WTC11 (cell line): ENCODE measurements at regions not wholly inside any gene's neighbourhood (a gene's known extent, or its start where the extent isn't known, plus 50 kb on each side); places are given as distances from the start of the nearest gene placed in this dataset.

Source experiments
- ATAC-seq: fragments of 200-7000 bp; cut with Tn5 transposase; 2 replicates; pipeline ENCODE4 v1.10.0; 2021; ENCODE audit warnings: mild to moderate bottlenecking, moderate library complexity
- CTCF ChIA-PET: fragments of 300-600 bp; sonication (Branson Sonifier 250); formaldehyde crosslinking; loops from one replicate; lab custom pipeline; 2021; ENCODE audit warnings: antibody characterized with exemption; lab: Charles Lee
- POLR2A ChIA-PET: fragments of 350-600 bp; sonication (Branson Sonifier 250); formaldehyde crosslinking; loops from one replicate; lab custom pipeline; 2021; ENCODE audit warnings: antibody characterized with exemption; lab: Charles Lee
- DNase-seq: peaks from one replicate; pipeline ENCODE4 v3.0.0; 2021; ENCODE audit warnings: low spot score
- H3K27ac Mint-ChIP-seq: 2 replicates; pipeline ENCODE4 v1.8.0; 2021; ENCODE audit warnings: mixed read lengths
- H3K27me3 Mint-ChIP-seq: 2 replicates; pipeline ENCODE4 v1.8.0; 2021; ENCODE audit warnings: low read depth, mild to moderate bottlenecking, moderate library complexity, mixed read lengths
- H3K36me3 Mint-ChIP-seq: 2 replicates; pipeline ENCODE4 v1.8.0; 2021; ENCODE audit warnings: mixed read lengths
- H3K4me1 Mint-ChIP-seq: 2 replicates; pipeline ENCODE4 v1.8.0; 2022; ENCODE audit warnings: mixed read lengths
- H3K4me3 Mint-ChIP-seq: 2 replicates; pipeline ENCODE4 v1.8.0; 2021; ENCODE audit warnings: mild to moderate bottlenecking, moderate library complexity, mixed read lengths
- H3K9me3 Mint-ChIP-seq: 2 replicates; pipeline ENCODE4 v1.8.0; 2021; ENCODE audit warnings: mixed read lengths
- ATF3 ChIP-seq: sonication (generic); formaldehyde crosslinking; conservative IDR thresholded peaks from 2 replicates; pipeline ENCODE4 v1.8.1; 2022; ENCODE audit warnings: mild to moderate bottlenecking, missing genetic modification reagents
- ATF6 ChIP-seq: sonication (generic); formaldehyde crosslinking; IDR thresholded peaks from 2 replicates; pipeline ENCODE4 v1.8.1; 2023; ENCODE audit warnings: mild to moderate bottlenecking, missing genetic modification reagents
- CTCF ChIP-seq: fragments of 200-600 bp; IDR thresholded peaks from 2 replicates; pipeline ENCODE4 v1.8.0; 2022; ENCODE audit warnings: antibody characterized with exemption
- EMX1 ChIP-seq: fragments of 250-450 bp; sonication (Bioruptor Pico); IDR thresholded peaks from 2 replicates; pipeline ENCODE4 v1.8.0; 2021; ENCODE audit warnings: mild to moderate bottlenecking
- ESRRA ChIP-seq: sonication (generic); formaldehyde crosslinking; IDR thresholded peaks from 2 replicates; pipeline ENCODE4 v1.8.1; 2022; ENCODE audit warnings: mild to moderate bottlenecking, missing genetic modification reagents, borderline replicate concordance
- ETV6 ChIP-seq: sonication (generic); formaldehyde crosslinking; IDR thresholded peaks from 2 replicates; pipeline ENCODE4 v1.8.1; 2022; ENCODE audit warnings: mild to moderate bottlenecking, missing genetic modification reagents
- FOXP1 ChIP-seq: sonication (generic); formaldehyde crosslinking; IDR thresholded peaks from 2 replicates; pipeline ENCODE4 v1.8.0; 2022; ENCODE audit warnings: missing genetic modification reagents, mild to moderate bottlenecking, moderate library complexity, borderline replicate concordance
- IRF2 ChIP-seq: sonication (generic); formaldehyde crosslinking; IDR thresholded peaks from 2 replicates; pipeline ENCODE4 v1.8.0; 2022; ENCODE audit warnings: low read depth, missing genetic modification reagents, borderline replicate concordance
- NFYB ChIP-seq: sonication (generic); formaldehyde crosslinking; conservative IDR thresholded peaks from 2 replicates; pipeline ENCODE4 v1.8.0; 2022; ENCODE audit warnings: low read depth, missing genetic modification reagents
- NR2C2 ChIP-seq: sonication (generic); formaldehyde crosslinking; IDR thresholded peaks from 2 replicates; pipeline ENCODE4 v1.8.0; 2022; ENCODE audit warnings: mild to moderate bottlenecking, missing genetic modification reagents
- RELA ChIP-seq: sonication (generic); formaldehyde crosslinking; IDR thresholded peaks from 2 replicates; pipeline ENCODE4 v1.8.1; 2022; ENCODE audit warnings: missing genetic modification reagents, mild to moderate bottlenecking, borderline replicate concordance
- TEAD4 ChIP-seq: sonication (generic); formaldehyde crosslinking; IDR thresholded peaks from 2 replicates; pipeline ENCODE4 v1.8.0; 2022; ENCODE audit warnings: mild to moderate bottlenecking, missing genetic modification reagents
- ZNF121 ChIP-seq: sonication (generic); formaldehyde crosslinking; IDR thresholded peaks from 2 replicates; pipeline ENCODE4 v1.8.0; 2023; ENCODE audit warnings: missing genetic modification reagents
- ZNF396 ChIP-seq: fragments of 250-450 bp; sonication (Bioruptor Pico); IDR thresholded peaks from 2 replicates; pipeline ENCODE4 v1.8.0; 2021; ENCODE audit warnings: mild to moderate bottlenecking, moderate library complexity, borderline replicate concordance
- ZNF416 ChIP-seq: fragments of 250-450 bp; sonication (Bioruptor Pico); IDR thresholded peaks from 2 replicates; pipeline ENCODE4 v1.9.0; 2021; ENCODE audit warnings: mild to moderate bottlenecking, inconsistent platforms
- ZNF512 ChIP-seq: sonication (generic); formaldehyde crosslinking; IDR thresholded peaks from 2 replicates; pipeline ENCODE4 v1.8.1; 2022; ENCODE audit warnings: missing genetic modification reagents, borderline replicate concordance
- TF ChIP-seq, protein P1 (sequence below): fragments of 250-450 bp; sonication (Bioruptor Pico); IDR thresholded peaks from 2 replicates; pipeline ENCODE4 v1.9.0; 2021; ENCODE audit warnings: mild to moderate bottlenecking
- TF ChIP-seq, protein P2 (sequence below): sonication (generic); formaldehyde crosslinking; IDR thresholded peaks from 2 replicates; pipeline ENCODE4 v1.8.1; 2022; ENCODE audit warnings: low read depth, missing genetic modification reagents, borderline replicate concordance
- TF ChIP-seq, protein P3 (sequence below): sonication (generic); formaldehyde crosslinking; IDR thresholded peaks from 2 replicates; pipeline ENCODE4 v1.8.1; 2023; ENCODE audit warnings: mild to moderate bottlenecking, missing genetic modification reagents, moderate library complexity
- TF ChIP-seq, protein P4 (sequence below): sonication (generic); formaldehyde crosslinking; IDR thresholded peaks from 2 replicates; pipeline ENCODE4 v1.8.1; 2022; ENCODE audit warnings: low read depth, mild to moderate bottlenecking, moderate library complexity, missing genetic modification reagents, borderline replicate concordance

DNA sequence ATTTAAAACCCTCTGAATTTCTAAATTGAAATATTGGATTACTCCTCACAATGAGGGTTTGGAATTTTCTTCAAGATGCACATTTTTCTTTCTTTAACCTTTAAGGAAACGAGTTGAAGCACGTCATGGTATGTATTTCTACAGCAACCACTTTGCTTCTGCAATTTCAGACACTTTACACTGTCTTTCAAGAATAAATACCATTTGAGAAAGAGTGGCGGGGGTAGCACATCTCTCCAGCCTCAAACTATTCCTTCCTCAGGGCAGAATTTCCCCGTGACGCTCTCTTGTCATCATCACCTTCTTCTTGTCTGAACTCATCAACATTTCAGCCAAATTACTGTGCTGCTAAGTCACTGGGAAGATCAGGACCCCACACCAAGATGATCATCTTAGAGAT, 1073.4 kb downstream of the EFNB2 start (continued):
- TF ChIP-seq, protein P1, sequence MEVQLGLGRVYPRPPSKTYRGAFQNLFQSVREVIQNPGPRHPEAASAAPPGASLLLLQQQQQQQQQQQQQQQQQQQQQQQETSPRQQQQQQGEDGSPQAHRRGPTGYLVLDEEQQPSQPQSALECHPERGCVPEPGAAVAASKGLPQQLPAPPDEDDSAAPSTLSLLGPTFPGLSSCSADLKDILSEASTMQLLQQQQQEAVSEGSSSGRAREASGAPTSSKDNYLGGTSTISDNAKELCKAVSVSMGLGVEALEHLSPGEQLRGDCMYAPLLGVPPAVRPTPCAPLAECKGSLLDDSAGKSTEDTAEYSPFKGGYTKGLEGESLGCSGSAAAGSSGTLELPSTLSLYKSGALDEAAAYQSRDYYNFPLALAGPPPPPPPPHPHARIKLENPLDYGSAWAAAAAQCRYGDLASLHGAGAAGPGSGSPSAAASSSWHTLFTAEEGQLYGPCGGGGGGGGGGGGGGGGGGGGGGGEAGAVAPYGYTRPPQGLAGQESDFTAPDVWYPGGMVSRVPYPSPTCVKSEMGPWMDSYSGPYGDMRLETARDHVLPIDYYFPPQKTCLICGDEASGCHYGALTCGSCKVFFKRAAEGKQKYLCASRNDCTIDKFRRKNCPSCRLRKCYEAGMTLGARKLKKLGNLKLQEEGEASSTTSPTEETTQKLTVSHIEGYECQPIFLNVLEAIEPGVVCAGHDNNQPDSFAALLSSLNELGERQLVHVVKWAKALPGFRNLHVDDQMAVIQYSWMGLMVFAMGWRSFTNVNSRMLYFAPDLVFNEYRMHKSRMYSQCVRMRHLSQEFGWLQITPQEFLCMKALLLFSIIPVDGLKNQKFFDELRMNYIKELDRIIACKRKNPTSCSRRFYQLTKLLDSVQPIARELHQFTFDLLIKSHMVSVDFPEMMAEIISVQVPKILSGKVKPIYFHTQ (CRISPR knock-in tag) = no peak
- TF ChIP-seq ATF6 (CRISPR knock-in tag) (no peak), ZNF416 (CRISPR knock-in tag) (no peak)

GRCh38 chr13:105452895-105453294, 1082.6 kb downstream of the EFNB2 start:
- H3K4me3 Mint-ChIP-seq = no peak overlapping the region
- CTCF ChIA-PET = no interaction called here
- TF ChIP-seq ZNF512 (no peak), RELA (CRISPR knock-in tag) (no peak), IRF2 (CRISPR knock-in tag) (no peak), ATF3 (CRISPR knock-in tag) (no peak), ETV6 (CRISPR knock-in tag) (no peak), FOXP1 (CRISPR knock-in tag) (no peak)
- TF ChIP-seq, protein P2, sequence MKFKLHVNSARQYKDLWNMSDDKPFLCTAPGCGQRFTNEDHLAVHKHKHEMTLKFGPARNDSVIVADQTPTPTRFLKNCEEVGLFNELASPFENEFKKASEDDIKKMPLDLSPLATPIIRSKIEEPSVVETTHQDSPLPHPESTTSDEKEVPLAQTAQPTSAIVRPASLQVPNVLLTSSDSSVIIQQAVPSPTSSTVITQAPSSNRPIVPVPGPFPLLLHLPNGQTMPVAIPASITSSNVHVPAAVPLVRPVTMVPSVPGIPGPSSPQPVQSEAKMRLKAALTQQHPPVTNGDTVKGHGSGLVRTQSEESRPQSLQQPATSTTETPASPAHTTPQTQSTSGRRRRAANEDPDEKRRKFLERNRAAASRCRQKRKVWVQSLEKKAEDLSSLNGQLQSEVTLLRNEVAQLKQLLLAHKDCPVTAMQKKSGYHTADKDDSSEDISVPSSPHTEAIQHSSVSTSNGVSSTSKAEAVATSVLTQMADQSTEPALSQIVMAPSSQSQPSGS (CRISPR knock-in tag) = no peak
- TF ChIP-seq, all 79 proteins: peak for 0
- no peaks in the 10 kb centered on the region for H3K36me3 Mint-ChIP-seq
- ATAC-seq (no peak), DNase-seq (no peak)
- POLR2A ChIA-PET = no interaction called here
- H3K4me1 Mint-ChIP-seq = no peaks in the 10 kb centered on the region
- H3K9me3 Mint-ChIP-seq = peaks cover 12% of the 10 kb centered on the region
- H3K27me3 Mint-ChIP-seq = no peaks in the 10 kb centered on the region
- no peak overlapping the region for H3K27ac Mint-ChIP-seq

- no peaks in the 10 kb centered on the region for H3K27me3 Mint-ChIP-seq
- DNase-seq (no peak), ATAC-seq (no peak)
- no peaks in the 10 kb centered on the region for H3K4me1 Mint-ChIP-seq
- ChIA-PET POLR2A (no interaction called here), CTCF (interaction anchor here (1.0 kb wide), 1 partner anchor 40 kb away, joined by 3 read pairs; no protein-coding TSS in a partner anchor)
- TF ChIP-seq RELA (CRISPR knock-in tag) (no peak), ZNF396 (CRISPR knock-in tag) (no peak), ZNF121 (CRISPR knock-in tag) (no peak), CTCF (no peak), ESRRA (CRISPR knock-in tag) (no peak), TEAD4 (CRISPR knock-in tag) (no peak), NFYB (CRISPR knock-in tag) (no peak), NR2C2 (CRISPR knock-in tag) (no peak), EMX1 (CRISPR knock-in tag) (no peak), FOXP1 (CRISPR knock-in tag) (no peak)
- TF ChIP-seq, protein P3, sequence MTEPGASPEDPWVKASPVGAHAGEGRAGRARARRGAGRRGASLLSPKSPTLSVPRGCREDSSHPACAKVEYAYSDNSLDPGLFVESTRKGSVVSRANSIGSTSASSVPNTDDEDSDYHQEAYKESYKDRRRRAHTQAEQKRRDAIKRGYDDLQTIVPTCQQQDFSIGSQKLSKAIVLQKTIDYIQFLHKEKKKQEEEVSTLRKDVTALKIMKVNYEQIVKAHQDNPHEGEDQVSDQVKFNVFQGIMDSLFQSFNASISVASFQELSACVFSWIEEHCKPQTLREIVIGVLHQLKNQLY (CRISPR knock-in tag) = no peak
- TF ChIP-seq, protein P4, sequence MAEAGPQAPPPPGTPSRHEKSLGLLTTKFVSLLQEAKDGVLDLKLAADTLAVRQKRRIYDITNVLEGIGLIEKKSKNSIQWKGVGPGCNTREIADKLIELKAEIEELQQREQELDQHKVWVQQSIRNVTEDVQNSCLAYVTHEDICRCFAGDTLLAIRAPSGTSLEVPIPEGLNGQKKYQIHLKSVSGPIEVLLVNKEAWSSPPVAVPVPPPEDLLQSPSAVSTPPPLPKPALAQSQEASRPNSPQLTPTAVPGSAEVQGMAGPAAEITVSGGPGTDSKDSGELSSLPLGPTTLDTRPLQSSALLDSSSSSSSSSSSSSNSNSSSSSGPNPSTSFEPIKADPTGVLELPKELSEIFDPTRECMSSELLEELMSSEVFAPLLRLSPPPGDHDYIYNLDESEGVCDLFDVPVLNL (CRISPR knock-in tag) = no peak
- no peak overlapping the region for H3K4me3 Mint-ChIP-seq
- no peaks in the 10 kb centered on the region for H3K36me3 Mint-ChIP-seq
- no peak overlapping the region for H3K27ac Mint-ChIP-seq
- peaks cover 6% of the 10 kb centered on the region for H3K9me3 Mint-ChIP-seq
Observed at GRCh38 chr13:105450784-105451183, 1084.7 kb downstream of the EFNB2 start.
